ENCODE measurements at regions not wholly inside any gene's neighbourhood (a gene's known extent, or its start where the extent isn't known, plus 50 kb on each side); places are given as distances from the start of the nearest gene placed in this dataset.

DNA sequence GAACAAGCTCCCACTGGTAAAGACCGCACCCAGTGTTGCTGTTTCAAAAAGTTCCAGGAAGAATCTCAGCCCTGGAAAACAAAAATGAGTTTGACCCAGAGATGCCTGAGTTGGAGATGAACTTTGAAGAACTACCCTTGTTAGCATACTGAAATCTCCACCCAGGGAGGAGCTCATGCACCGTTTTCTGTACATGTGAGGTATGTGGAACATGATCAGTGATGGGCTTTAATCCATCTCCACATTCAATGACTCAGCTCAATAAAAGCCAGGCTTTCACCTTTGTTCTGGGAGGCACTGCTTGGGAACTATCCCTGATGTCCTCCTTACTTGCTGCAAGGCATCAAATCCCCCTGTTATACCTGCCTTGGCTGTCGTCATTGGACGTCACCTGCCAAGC, 279.9 kb downstream of the UQCRFS1 start:
- TF ChIP-seq, protein P1, sequence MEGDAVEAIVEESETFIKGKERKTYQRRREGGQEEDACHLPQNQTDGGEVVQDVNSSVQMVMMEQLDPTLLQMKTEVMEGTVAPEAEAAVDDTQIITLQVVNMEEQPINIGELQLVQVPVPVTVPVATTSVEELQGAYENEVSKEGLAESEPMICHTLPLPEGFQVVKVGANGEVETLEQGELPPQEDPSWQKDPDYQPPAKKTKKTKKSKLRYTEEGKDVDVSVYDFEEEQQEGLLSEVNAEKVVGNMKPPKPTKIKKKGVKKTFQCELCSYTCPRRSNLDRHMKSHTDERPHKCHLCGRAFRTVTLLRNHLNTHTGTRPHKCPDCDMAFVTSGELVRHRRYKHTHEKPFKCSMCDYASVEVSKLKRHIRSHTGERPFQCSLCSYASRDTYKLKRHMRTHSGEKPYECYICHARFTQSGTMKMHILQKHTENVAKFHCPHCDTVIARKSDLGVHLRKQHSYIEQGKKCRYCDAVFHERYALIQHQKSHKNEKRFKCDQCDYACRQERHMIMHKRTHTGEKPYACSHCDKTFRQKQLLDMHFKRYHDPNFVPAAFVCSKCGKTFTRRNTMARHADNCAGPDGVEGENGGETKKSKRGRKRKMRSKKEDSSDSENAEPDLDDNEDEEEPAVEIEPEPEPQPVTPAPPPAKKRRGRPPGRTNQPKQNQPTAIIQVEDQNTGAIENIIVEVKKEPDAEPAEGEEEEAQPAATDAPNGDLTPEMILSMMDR (IDR thresholded peaks at IDR 0.05) = no peak
- TF ChIP-seq EP300 (IDR thresholded peaks at IDR 0.05) = no peak
- no peak for TF ChIP-seq POLR2AphosphoS5 (IDR thresholded peaks at IDR 0.05)

Measured in sigmoid colon (tissue), 4 donors.